HepG2 (cell line): ENCODE measurements at regions not wholly inside any gene's neighbourhood (a gene's known extent, or its start where the extent isn't known, plus 50 kb on each side); places are given as distances from the start of the nearest gene placed in this dataset.

Source experiments
- ATAC-seq: fragments of 200-7000 bp; cut with Tn5 transposase; 3 replicates; pipeline ENCODE4 v1.9.1; 2020; ENCODE audit warnings: mild to moderate bottlenecking, moderate library complexity
- BruUV-seq: library from RNA; stranded (reverse); fragments of 400-500 nt; replicated peaks from 2 replicates; lab custom pipeline; 2021; lab: Mats Ljungman, UMichigan
- CTCF ChIA-PET: fragments of 300-600 bp; formaldehyde crosslinking; extraction: SDS; loops from one replicate; lab custom pipeline; 2021; ENCODE audit warnings: low total read pairs, inconsistent platforms, low intra/inter-chr PET ratio; lab: Yijun Ruan, JAX
- POLR2A ChIA-PET: fragments of 350-600 bp; sonication (Branson Sonifier 250); formaldehyde crosslinking; loops from one replicate; lab custom pipeline; 2020; ENCODE audit warnings: antibody characterized with exemption, inconsistent platforms; lab: Yijun Ruan, JAX
- DNase-seq: peaks from one replicate; pipeline ENCODE4 v3.0.0-alpha.2; 2015; ENCODE audit warnings: low spot score
- FAIRE-seq: peaks from 3 replicates; lab custom pipeline; 2011; peaks lifted over from hg19 to GRCh38; lab: Jason Lieb, UNC
- H2AFZ ChIP-seq: one replicate; pipeline ENCODE4 v1.6.1; 2011; ENCODE audit warnings: low read length, inconsistent platforms
- H3K27ac ChIP-seq: fragments of 300-600 bp; 3 replicates; pipeline ENCODE4 v1.8.0; 2011; ENCODE audit warnings: mixed run types, mild to moderate bottlenecking, mixed read lengths, low read length, inconsistent platforms; ENCODE audit not compliant: insufficient read depth; ENCODE audit errors: extremely low read length
- H3K27me3 ChIP-seq, 2 experiments: fragments of 200-600 bp in 1 of 2; 2 replicates in 1 of 2; 3 replicates in 1 of 2; pipeline versions ENCODE4 v1.6.0 to v1.8.0; 2011; ENCODE audit warnings: low read length in 2 of 2, mild to moderate bottlenecking in 2 of 2, moderate library complexity in 2 of 2, inconsistent platforms in 1 of 2; ENCODE audit not compliant: insufficient read depth in 2 of 2, control insufficient read depth in 1 of 2
- H3K36me3 ChIP-seq, 2 experiments: fragments of 200-600 bp in 1 of 2; replicated peaks in 1 of 2; 2 replicates in 1 of 2; 3 replicates in 1 of 2; pipeline versions ENCODE4 v1.5.1 to v1.8.0; 2011; ENCODE audit warnings: low read length in 2 of 2, inconsistent platforms in 1 of 2; ENCODE audit not compliant: insufficient read depth in 2 of 2, control insufficient read depth in 1 of 2
- H3K4me1 ChIP-seq: 2 replicates; pipeline ENCODE4 v1.5.1; 2012; ENCODE audit warnings: low read length, inconsistent platforms; ENCODE audit not compliant: insufficient read depth
- H3K4me2 ChIP-seq: 2 replicates; pipeline ENCODE4 v1.6.0; 2011; ENCODE audit warnings: low read depth, low read length, inconsistent platforms
- H3K4me3 ChIP-seq, 3 experiments: fragments of 200-600 bp in 1 of 3; sonication (generic), shearing (Covaris generic) in 1 of 3; replicated peaks in 1 of 3; 2 replicates each; pipeline ENCODE4 v1.5.1; 2011 to 2016; ENCODE audit warnings: low read length in 3 of 3, inconsistent platforms in 2 of 3, low read depth in 2 of 3, mild to moderate bottlenecking in 2 of 3, control low read depth in 1 of 3, mixed read lengths in 1 of 3; ENCODE audit not compliant: insufficient read depth in 1 of 3
- H3K79me2 ChIP-seq: one replicate; pipeline ENCODE4 v1.6.1; 2011; ENCODE audit warnings: low read length, inconsistent platforms; ENCODE audit not compliant: insufficient read depth
- H3K9ac ChIP-seq: 2 replicates; pipeline ENCODE4 v1.6.0; 2011; ENCODE audit warnings: mild to moderate bottlenecking, low read depth, low read length, inconsistent platforms; ENCODE audit not compliant: insufficient read depth
- H3K9me3 ChIP-seq: 2 replicates; pipeline ENCODE4 v1.5.1; 2012; ENCODE audit warnings: mild to moderate bottlenecking, low read length
- H4K20me1 ChIP-seq: 2 replicates; pipeline ENCODE4 v1.6.0; 2011; ENCODE audit warnings: inconsistent platforms, mild to moderate bottlenecking, low read length, moderate library complexity; ENCODE audit not compliant: insufficient read depth
- ATF7 ChIP-seq, 2 experiments: fragments of 450-650 bp in 1 of 2; sonication (generic) in 1 of 2; formaldehyde crosslinking in 1 of 2; IDR thresholded peaks; 2 replicates each; pipeline versions ENCODE4 v1.4.0 to v1.6.1; 2016 to 2020; ENCODE audit warnings: antibody characterized with exemption in 1 of 2, mild to moderate bottlenecking in 1 of 2, missing genetic modification reagents in 1 of 2
- GPBP1L1 ChIP-seq: sonication (generic); formaldehyde crosslinking; IDR thresholded peaks from 2 replicates; pipeline ENCODE4 v1.5.0; 2020; ENCODE audit warnings: mild to moderate bottlenecking, missing genetic modification reagents
- MAFK ChIP-seq, 2 experiments: IDR thresholded peaks in 1 of 2; conservative IDR thresholded peaks in 1 of 2; 2 replicates each; pipeline ENCODE4 v1.6.1; 2011; ENCODE audit warnings: improper control_type of control experiment in 2 of 2, low read length in 2 of 2
- NRL ChIP-seq: sonication (generic); formaldehyde crosslinking; IDR thresholded peaks from 2 replicates; pipeline ENCODE4 v1.5.0; 2020; ENCODE audit warnings: missing genetic modification reagents, mild to moderate bottlenecking, moderate library complexity, borderline replicate concordance
- PAWR ChIP-seq: sonication (generic); formaldehyde crosslinking; IDR thresholded peaks from 2 replicates; pipeline ENCODE4 v1.4.0; 2020; ENCODE audit warnings: missing genetic modification reagents, mild to moderate bottlenecking, borderline replicate concordance
- PRMT3 ChIP-seq: sonication (generic); formaldehyde crosslinking; IDR thresholded peaks from 2 replicates; pipeline ENCODE4 v1.8.1; 2022; ENCODE audit warnings: low read depth, mild to moderate bottlenecking, moderate library complexity, missing genetic modification reagents, borderline replicate concordance
- SRSF1 ChIP-seq: fragments of 200-400 bp; formaldehyde crosslinking; optimal IDR thresholded peaks from 2 replicates; pipeline ENCODE3; 2017; ENCODE audit warnings: mild to moderate bottlenecking, low read depth, low read length, moderate library complexity
- XRCC5 ChIP-seq: fragments of 200-400 bp; formaldehyde crosslinking; optimal IDR thresholded peaks from 2 replicates; pipeline ENCODE3; 2017; ENCODE audit warnings: mild to moderate bottlenecking, low read length
- ZNF225 ChIP-seq: sonication (generic); formaldehyde crosslinking; IDR thresholded peaks from 2 replicates; pipeline ENCODE4 v1.4.0; 2020; ENCODE audit warnings: mild to moderate bottlenecking, missing genetic modification reagents
- ZNF280D ChIP-seq: sonication (generic); formaldehyde crosslinking; IDR thresholded peaks from 2 replicates; pipeline ENCODE4 v1.5.1; 2020; ENCODE audit warnings: mild to moderate bottlenecking, missing genetic modification reagents
- WGBS: methylation state at CpG from one replicate; pipeline ENCODE4 v1.1.6; 2017; ENCODE audit warnings: low lambda C conversion rate; 5-methylcytosine and 5-hydroxymethylcytosine counted together
- in situ Hi-C: cut with HindIII; loops from 2 replicates; pipeline ENCODE4 v1.10.0; 2017; ENCODE audit warnings: low pct_unique_long_range_greater_than_20kb; ENCODE audit not compliant: extremely low pct_ligation_motif_present
- intact Hi-C: fragments of 100-400 bp; cut with micrococcal nuclease; formaldehyde crosslinking; loops from one replicate; pipeline ENCODE4 v1.10.0; 2022; ENCODE audit not compliant: unreplicated experiment

- TF ChIP-seq NRL (CRISPR knock-in tag) (no peak), ZNF225 (no peak)
These were observed 872.1 kb upstream of the GJE1 start (continued) for GRCh38 chr6:141260627-141261015.

GRCh38 chr6:141259807-141260206, 872.9 kb upstream of the GJE1 start:
- no peak for DNase-seq
- H3K9ac ChIP-seq: no peak overlapping the region
- 38% methylated on average over 5 of the region's 5 CpGs for WGBS
- no peak overlapping the region for H3K4me3 ChIP-seq
- ChIA-PET POLR2A (no interaction called here), CTCF (no interaction called here)
- no peaks in the 10 kb centered on the region for H3K4me1 ChIP-seq
- in situ Hi-C loops: no loop called here
- no peak overlapping the region for H3K4me2 ChIP-seq
- no peak for FAIRE-seq
- TF ChIP-seq XRCC5: no peak
- no peak for TF ChIP-seq PRMT3
- no peak for TF ChIP-seq SRSF1
- no peak for TF ChIP-seq ZNF280D (CRISPR knock-in tag)
- TF ChIP-seq PAWR: no peak
- 0 out of 2 replicates have a peak, but pooled peaks have one; percentile 25 for TF ChIP-seq ATF7 (IDR thresholded peaks at IDR 0.05)
- no peak for TF ChIP-seq ATF7 (CRISPR knock-in tag; IDR thresholded peaks at IDR 0.05)
- peak in 1 of 2 experiments; percentile 32; a peak in 1 of 4 replicates for TF ChIP-seq MAFK (conservative IDR thresholded peaks at IDR 0.05 in 1 of 2, IDR thresholded peaks at IDR 0.05 in 1 of 2; ENCODE audit: low read length in 2 of 2)
- no peak for TF ChIP-seq GPBP1L1 (CRISPR knock-in tag)
- H3K9me3 ChIP-seq: no peaks in the 10 kb centered on the region
- H2AFZ ChIP-seq: no peak overlapping the region
- H4K20me1 ChIP-seq: no peaks in the 10 kb centered on the region
- H3K27ac ChIP-seq: no peak overlapping the region
- no peaks in the 10 kb centered on the region for H3K79me2 ChIP-seq
- H3K36me3 ChIP-seq: no peaks in the 10 kb centered on the region
- H3K27me3 ChIP-seq: 0 out of 5 replicates have a peak, but pooled peaks cover 0 to 1% of the 10 kb centered on the region in 2 experiments
- intact Hi-C loops: no loop called here
- ATAC-seq: no peak
- BruUV-seq: no TSS peak
